A549 (cell line): ENCODE measurements at regions not wholly inside any gene's neighbourhood (a gene's known extent, or its start where the extent isn't known, plus 50 kb on each side); places are given as distances from the start of the nearest gene placed in this dataset.

Experiments
- ATAC-seq, 2 experiments: fragments of 200-7000 bp in 1 of 2; fragments of >200 bp in 1 of 2; cut with Nextera tagmentation in 1 of 2; cut with Tn5 transposase in 1 of 2; 3 replicates each; pipeline versions ENCODE4 v1.8.0 to v1.9.1; 2018 to 2020; ENCODE audit warnings: mild to moderate bottlenecking in 1 of 2, moderate library complexity in 1 of 2
- CTCF ChIA-PET: fragments of 300-600 bp; sonication (Branson Sonifier 250); formaldehyde crosslinking; extraction: SDS; loops from one replicate; lab custom pipeline; 2021; ENCODE audit warnings: antibody characterized with exemption, inconsistent platforms; lab: Yijun Ruan, JAX
- POLR2A ChIA-PET: fragments of 350-600 bp; formaldehyde crosslinking; extraction: SDS; loops from one replicate; lab custom pipeline; 2021; ENCODE audit warnings: antibody characterized with exemption, inconsistent platforms; lab: Yijun Ruan, JAX
- DNase-seq, 2 experiments: peaks; one replicate each; pipeline versions ENCODE4 v3.0.0 to v3.0.0-alpha.2; 2011 to 2016; ENCODE audit warnings: low read depth in 1 of 2, low spot score in 1 of 2
- FAIRE-seq: peaks from 2 replicates; lab custom pipeline; 2011; peaks lifted over from hg19 to GRCh38; lab: Jason Lieb, UNC
- H3K27ac ChIP-seq, 2 experiments: fragments of >200 bp; sonication (Bioruptor Twin); formaldehyde crosslinking; 3 replicates each; pipeline ENCODE4 v1.5.1; 2016 to 2017
- H3K4me1 ChIP-seq: fragments of >200 bp; sonication (Bioruptor Twin); formaldehyde crosslinking; 3 replicates; pipeline ENCODE4 v1.6.1; 2016
- H3K4me2 ChIP-seq: fragments of >200 bp; sonication (Bioruptor Twin); formaldehyde crosslinking; 3 replicates; pipeline ENCODE4 v1.6.1; 2016
- H3K4me3 ChIP-seq: fragments of >200 bp; sonication (Bioruptor Twin); formaldehyde crosslinking; 3 replicates; pipeline ENCODE4 v1.5.1; 2016
- H3K9me3 ChIP-seq: fragments of >200 bp; sonication (Bioruptor Twin); formaldehyde crosslinking; 3 replicates; pipeline ENCODE4 v1.6.1; 2016
- BHLHE40 ChIP-seq: IDR thresholded peaks from 2 replicates; pipeline ENCODE4 v1.6.1; 2012; ENCODE audit warnings: low read depth, low read length, inconsistent platforms
- CBX2 ChIP-seq: fragments of 200-600 bp; sonication (generic); IDR thresholded peaks from 2 replicates; pipeline ENCODE4 v1.6.1; 2016; ENCODE audit warnings: low read depth, mild to moderate bottlenecking, borderline replicate concordance
- CBX8 ChIP-seq: fragments of 200-600 bp; sonication (generic); IDR thresholded peaks from 2 replicates; pipeline ENCODE4 v1.6.1; 2016
- CHD4 ChIP-seq: fragments of 200-600 bp; sonication (generic); IDR thresholded peaks from 2 replicates; pipeline ENCODE4 v1.6.1; 2016; ENCODE audit warnings: antibody characterized with exemption, mild to moderate bottlenecking, borderline replicate concordance
- EP300 ChIP-seq, 2 experiments: fragments of >200 bp; sonication (Bioruptor Twin); formaldehyde crosslinking; IDR thresholded peaks; 2 replicates in 1 of 2; 3 replicates in 1 of 2; pipeline ENCODE4 v1.6.1; 2016 to 2017
- ESRRA ChIP-seq: fragments of 150-350 bp; IDR thresholded peaks from 2 replicates; pipeline ENCODE4 v1.6.1; 2014; ENCODE audit warnings: mild to moderate bottlenecking, low read length, borderline replicate concordance
- FOSB ChIP-seq: fragments of 250-450 bp; sonication (Bioruptor Pico); IDR thresholded peaks from 2 replicates; pipeline ENCODE4 v1.5.0; 2020; ENCODE audit warnings: mild to moderate bottlenecking, moderate library complexity
- HDAC2 ChIP-seq: fragments of 200-600 bp; sonication (generic); IDR thresholded peaks from 2 replicates; pipeline ENCODE4 v1.6.1; 2016
- HOXB13 ChIP-seq: fragments of 250-450 bp; sonication (Bioruptor Pico); IDR thresholded peaks from 2 replicates; pipeline ENCODE4 v1.5.0; 2020; ENCODE audit warnings: low read depth, mild to moderate bottlenecking, moderate library complexity
- JUNB ChIP-seq: fragments of >200 bp; sonication (Bioruptor Twin); formaldehyde crosslinking; IDR thresholded peaks from 2 replicates; pipeline ENCODE4 v1.6.1; 2016
- KDM1A ChIP-seq: fragments of 200-600 bp; sonication (generic); IDR thresholded peaks from 2 replicates; pipeline ENCODE4 v1.6.1; 2016; ENCODE audit warnings: low read depth, mild to moderate bottlenecking
- MAZ ChIP-seq: fragments of 150-350 bp; IDR thresholded peaks from 2 replicates; pipeline ENCODE4 v1.6.1; 2014; ENCODE audit warnings: antibody characterized with exemption, low read depth, low read length, borderline replicate concordance
- NFE2L2 ChIP-seq: fragments of 150-350 bp; conservative IDR thresholded peaks from 2 replicates; pipeline ENCODE4 v1.6.1; 2014; ENCODE audit warnings: low read length
- PHF8 ChIP-seq: fragments of 200-600 bp; sonication (generic); IDR thresholded peaks from 2 replicates; pipeline ENCODE4 v1.6.1; 2016; ENCODE audit warnings: low read depth, mild to moderate bottlenecking, antibody characterized with exemption, moderate library complexity, borderline replicate concordance
- RARB ChIP-seq: fragments of 250-450 bp; sonication (Bioruptor Pico); IDR thresholded peaks from 2 replicates; pipeline ENCODE4 v1.8.0; 2021; ENCODE audit warnings: mild to moderate bottlenecking, moderate library complexity
- RFX5 ChIP-seq: fragments of 450-650 bp; IDR thresholded peaks from 2 replicates; pipeline ENCODE4 v1.7.1; 2014; ENCODE audit warnings: antibody characterized with exemption, mild to moderate bottlenecking, moderate library complexity
- RNF2 ChIP-seq: fragments of 200-600 bp; sonication (generic); IDR thresholded peaks from 2 replicates; pipeline ENCODE4 v1.6.1; 2016; ENCODE audit warnings: low read depth, mild to moderate bottlenecking, antibody characterized with exemption, moderate library complexity, borderline replicate concordance
- SMC3 ChIP-seq: fragments of >200 bp; sonication (Bioruptor Twin); formaldehyde crosslinking; IDR thresholded peaks from 3 replicates; pipeline ENCODE4 v1.6.1; 2018; ENCODE audit warnings: inconsistent platforms
- TFCP2L1 ChIP-seq: fragments of 250-450 bp; sonication (Bioruptor Pico); IDR thresholded peaks from 2 replicates; pipeline ENCODE4 v1.5.0; 2021; ENCODE audit warnings: mild to moderate bottlenecking
- TP53 ChIP-seq: fragments of 250-450 bp; sonication (Bioruptor Pico); IDR thresholded peaks from 2 replicates; pipeline ENCODE4 v1.5.0; 2021; ENCODE audit warnings: mild to moderate bottlenecking, moderate library complexity
- WGBS: methylation state at CpG from one replicate; pipeline ENCODE4 v1.1.6; 2017; ENCODE audit errors: missing lambda C conversion rate; 5-methylcytosine and 5-hydroxymethylcytosine counted together
- TF ChIP-seq, protein P1 (sequence below): fragments of >200 bp; sonication (Bioruptor Twin); formaldehyde crosslinking; IDR thresholded peaks from 3 replicates; pipeline ENCODE4 v1.5.1; 2016
- TF ChIP-seq, protein P2 (sequence below): IDR thresholded peaks from 2 replicates; pipeline ENCODE4 v1.6.1; 2012
- TF ChIP-seq, protein P3 (sequence below): fragments of >200 bp; sonication (Bioruptor Twin); formaldehyde crosslinking; IDR thresholded peaks from 3 replicates; pipeline ENCODE4 v1.6.1; 2016
- TF ChIP-seq, protein P4 (sequence below): fragments of 450-650 bp; IDR thresholded peaks from 2 replicates; pipeline ENCODE4 v1.6.1; 2014; ENCODE audit warnings: antibody characterized with exemption
- TF ChIP-seq, protein P5 (sequence below): fragments of 250-450 bp; sonication (Bioruptor Pico); IDR thresholded peaks from 2 replicates; pipeline ENCODE4 v1.5.0; 2020; ENCODE audit warnings: low read depth, mild to moderate bottlenecking, moderate library complexity

DNA sequence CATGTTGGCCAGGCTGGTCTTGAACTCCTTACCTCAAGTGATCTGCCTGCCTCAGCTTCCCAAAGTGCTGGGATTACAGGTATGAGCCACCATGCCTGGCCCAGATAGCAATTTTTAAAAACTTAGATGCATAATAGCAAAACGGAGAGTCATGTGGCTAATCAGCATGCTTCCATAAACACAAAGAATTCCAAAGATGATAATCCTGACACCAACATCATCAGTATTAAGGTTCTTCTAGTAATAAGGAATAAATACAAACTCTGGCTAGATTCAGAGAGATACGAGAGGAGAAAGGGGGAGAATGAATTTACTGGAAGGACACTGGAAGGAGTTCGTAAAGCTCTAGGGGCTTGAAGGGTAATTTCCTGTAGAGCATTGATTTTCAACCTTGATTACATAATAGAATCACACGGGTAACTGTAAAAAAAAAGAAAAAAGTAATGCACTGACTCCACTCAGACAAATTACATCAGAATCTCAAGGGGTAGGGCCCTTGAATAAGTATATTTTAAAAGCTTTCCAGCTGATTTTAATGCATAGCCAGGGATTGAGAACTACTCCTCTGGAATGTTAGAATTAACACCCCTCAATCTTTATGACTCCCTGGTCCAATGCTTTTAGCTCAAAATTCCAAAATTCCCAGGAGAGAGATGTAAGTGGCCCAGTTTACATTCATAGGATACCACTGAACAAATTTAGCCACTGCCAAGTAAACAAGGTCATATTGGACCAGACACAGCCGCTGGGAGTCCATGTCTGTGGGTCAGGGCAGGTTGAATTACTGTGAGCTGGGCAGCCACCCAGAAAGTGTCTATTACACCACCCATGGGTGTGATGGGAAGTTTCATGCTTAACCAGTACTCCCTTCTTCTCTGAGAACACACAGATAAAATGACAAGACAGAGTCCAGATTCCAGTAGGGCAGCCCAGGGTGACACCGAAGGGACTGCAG, 243.9 kb downstream of the TBL1XR1 start (continued):
- TF ChIP-seq, protein P1, sequence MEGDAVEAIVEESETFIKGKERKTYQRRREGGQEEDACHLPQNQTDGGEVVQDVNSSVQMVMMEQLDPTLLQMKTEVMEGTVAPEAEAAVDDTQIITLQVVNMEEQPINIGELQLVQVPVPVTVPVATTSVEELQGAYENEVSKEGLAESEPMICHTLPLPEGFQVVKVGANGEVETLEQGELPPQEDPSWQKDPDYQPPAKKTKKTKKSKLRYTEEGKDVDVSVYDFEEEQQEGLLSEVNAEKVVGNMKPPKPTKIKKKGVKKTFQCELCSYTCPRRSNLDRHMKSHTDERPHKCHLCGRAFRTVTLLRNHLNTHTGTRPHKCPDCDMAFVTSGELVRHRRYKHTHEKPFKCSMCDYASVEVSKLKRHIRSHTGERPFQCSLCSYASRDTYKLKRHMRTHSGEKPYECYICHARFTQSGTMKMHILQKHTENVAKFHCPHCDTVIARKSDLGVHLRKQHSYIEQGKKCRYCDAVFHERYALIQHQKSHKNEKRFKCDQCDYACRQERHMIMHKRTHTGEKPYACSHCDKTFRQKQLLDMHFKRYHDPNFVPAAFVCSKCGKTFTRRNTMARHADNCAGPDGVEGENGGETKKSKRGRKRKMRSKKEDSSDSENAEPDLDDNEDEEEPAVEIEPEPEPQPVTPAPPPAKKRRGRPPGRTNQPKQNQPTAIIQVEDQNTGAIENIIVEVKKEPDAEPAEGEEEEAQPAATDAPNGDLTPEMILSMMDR: no peak
- no peak for TF ChIP-seq SMC3
- TF ChIP-seq HDAC2: no peak
- no peak for TF ChIP-seq BHLHE40
- TF ChIP-seq RFX5: no peak
- no peak for TF ChIP-seq RNF2
- TF ChIP-seq, protein P2, sequence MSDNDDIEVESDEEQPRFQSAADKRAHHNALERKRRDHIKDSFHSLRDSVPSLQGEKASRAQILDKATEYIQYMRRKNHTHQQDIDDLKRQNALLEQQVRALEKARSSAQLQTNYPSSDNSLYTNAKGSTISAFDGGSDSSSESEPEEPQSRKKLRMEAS: no peak

DNA sequence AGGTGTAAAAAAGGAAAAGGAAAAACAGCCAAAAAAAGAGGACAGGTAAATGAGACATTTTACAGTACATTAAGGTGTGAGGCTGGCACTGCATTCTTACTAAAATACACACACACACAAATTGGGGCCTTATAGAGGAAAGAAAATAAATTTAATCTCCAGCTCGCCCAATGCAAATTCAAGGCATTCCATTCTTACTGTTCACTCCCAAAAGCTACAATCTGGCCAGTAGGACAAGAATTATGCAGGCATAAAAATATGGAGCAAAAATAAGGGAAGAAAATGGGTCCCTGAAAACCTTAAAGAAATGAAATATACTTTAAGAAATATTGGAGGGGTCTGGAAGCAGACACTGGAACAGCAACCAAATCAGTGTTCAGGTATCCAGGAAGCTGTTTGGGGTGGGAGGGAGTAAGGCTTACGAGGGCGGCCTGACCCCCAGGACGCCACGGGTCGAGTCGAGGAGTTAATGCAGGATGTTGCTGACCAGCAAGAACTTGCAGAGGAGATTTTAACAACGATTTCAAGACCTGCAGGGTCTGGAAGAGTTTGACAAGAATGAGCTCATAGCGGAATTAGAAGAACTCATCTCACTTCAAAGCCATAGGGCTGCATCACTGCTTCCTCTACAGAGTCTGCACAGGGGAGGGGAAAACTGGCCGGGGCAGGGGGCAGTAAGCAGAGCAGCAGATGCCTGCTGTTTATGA, 245.5 kb downstream of the TBL1XR1 start:
- no peak for ATAC-seq
- DNase-seq: no peak
- no peak overlapping the region for H3K4me2 ChIP-seq
- H3K4me3 ChIP-seq: no peak overlapping the region
- TF ChIP-seq HOXB13 (CRISPR knock-in tag) (no peak), KDM1A (no peak), CBX2 (no peak), RFX5 (no peak), TP53 (CRISPR knock-in tag) (no peak)
- TF ChIP-seq, protein P3, sequence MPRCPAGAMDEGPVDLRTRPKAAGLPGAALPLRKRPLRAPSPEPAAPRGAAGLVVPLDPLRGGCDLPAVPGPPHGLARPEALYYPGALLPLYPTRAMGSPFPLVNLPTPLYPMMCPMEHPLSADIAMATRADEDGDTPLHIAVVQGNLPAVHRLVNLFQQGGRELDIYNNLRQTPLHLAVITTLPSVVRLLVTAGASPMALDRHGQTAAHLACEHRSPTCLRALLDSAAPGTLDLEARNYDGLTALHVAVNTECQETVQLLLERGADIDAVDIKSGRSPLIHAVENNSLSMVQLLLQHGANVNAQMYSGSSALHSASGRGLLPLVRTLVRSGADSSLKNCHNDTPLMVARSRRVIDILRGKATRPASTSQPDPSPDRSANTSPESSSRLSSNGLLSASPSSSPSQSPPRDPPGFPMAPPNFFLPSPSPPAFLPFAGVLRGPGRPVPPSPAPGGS: no peak
- H3K27ac ChIP-seq: no peak overlapping the region
- ChIA-PET POLR2A (no interaction called here), CTCF (interaction anchor here (1.1 kb wide), 1 partner anchor 287 kb away, joined by 4 read pairs; no protein-coding TSS in a partner anchor)
- no peak for FAIRE-seq
- 67% methylated on average over 10 of the region's 10 CpGs for WGBS
- peaks cover 7% of the 10 kb centered on the region; the same call in 1 of the 3 replicates for H3K4me1 ChIP-seq
- H3K9me3 ChIP-seq: no peaks in the 10 kb centered on the region

DNA sequence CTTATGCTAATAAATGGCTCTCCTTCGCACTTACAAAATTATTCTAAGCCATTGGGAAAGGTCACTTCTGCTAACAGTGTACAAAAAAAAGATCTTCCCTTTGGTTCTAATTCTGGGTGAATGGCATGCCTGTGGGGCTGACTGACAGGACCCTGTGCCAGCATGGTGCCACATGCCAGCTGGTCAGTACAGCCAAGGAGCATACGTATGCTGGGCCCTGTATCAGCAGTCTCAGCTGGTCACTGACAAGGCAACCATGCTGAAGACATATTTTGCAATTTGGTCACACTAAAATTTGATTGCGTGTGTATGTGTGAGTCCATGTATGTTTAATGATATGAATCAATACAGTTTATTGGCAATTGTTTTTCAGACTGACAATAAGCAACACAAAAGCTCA, 246.1 kb downstream of the TBL1XR1 start:
- ATAC-seq (no peak), DNase-seq (no peak), FAIRE-seq (no peak)
- H3K4me2 ChIP-seq: no peak overlapping the region
- TF ChIP-seq TP53 (CRISPR knock-in tag) (no peak), FOSB (CRISPR knock-in tag) (no peak), EP300 (IDR thresholded peaks at IDR 0.05) (no peak), MAZ (no peak), BHLHE40 (no peak), HOXB13 (CRISPR knock-in tag) (no peak), PHF8 (no peak), ESRRA (no peak), RARB (CRISPR knock-in tag) (no peak), SMC3 (no peak), CHD4 (no peak), TFCP2L1 (no peak), CBX8 (no peak), NFE2L2 (no peak), JUNB (no peak)
- TF ChIP-seq, protein P4, sequence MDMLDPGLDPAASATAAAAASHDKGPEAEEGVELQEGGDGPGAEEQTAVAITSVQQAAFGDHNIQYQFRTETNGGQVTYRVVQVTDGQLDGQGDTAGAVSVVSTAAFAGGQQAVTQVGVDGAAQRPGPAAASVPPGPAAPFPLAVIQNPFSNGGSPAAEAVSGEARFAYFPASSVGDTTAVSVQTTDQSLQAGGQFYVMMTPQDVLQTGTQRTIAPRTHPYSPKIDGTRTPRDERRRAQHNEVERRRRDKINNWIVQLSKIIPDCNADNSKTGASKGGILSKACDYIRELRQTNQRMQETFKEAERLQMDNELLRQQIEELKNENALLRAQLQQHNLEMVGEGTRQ: no peak
- TF ChIP-seq, protein P5, sequence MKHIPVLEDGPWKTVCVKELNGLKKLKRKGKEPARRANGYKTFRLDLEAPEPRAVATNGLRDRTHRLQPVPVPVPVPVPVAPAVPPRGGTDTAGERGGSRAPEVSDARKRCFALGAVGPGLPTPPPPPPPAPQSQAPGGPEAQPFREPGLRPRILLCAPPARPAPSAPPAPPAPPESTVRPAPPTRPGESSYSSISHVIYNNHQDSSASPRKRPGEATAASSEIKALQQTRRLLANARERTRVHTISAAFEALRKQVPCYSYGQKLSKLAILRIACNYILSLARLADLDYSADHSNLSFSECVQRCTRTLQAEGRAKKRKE (CRISPR knock-in tag): no peak
- TF ChIP-seq, protein P3: no peak
- CTCF ChIA-PET: interaction anchor here (1.1 kb wide), 1 partner anchor 286 kb away, joined by 4 read pairs; no protein-coding TSS in a partner anchor
- POLR2A ChIA-PET: no interaction called here
- no peak overlapping the region for H3K27ac ChIP-seq
- H3K9me3 ChIP-seq: no peaks in the 10 kb centered on the region
- no peak overlapping the region for H3K4me3 ChIP-seq
- H3K4me1 ChIP-seq: peaks cover 7% of the 10 kb centered on the region; the same call in 1 of the 3 replicates
- 81% methylated on average over 2 of the region's 3 CpGs for WGBS
